Neural progenitor cell (in vitro differentiated cells): ENCODE measurements at regions not wholly inside any gene's neighbourhood (a gene's known extent, or its start where the extent isn't known, plus 50 kb on each side); places are given as distances from the start of the nearest gene placed in this dataset.

Source experiments
- CTCF ChIP-seq: fragments of 200-600 bp; sonication (generic); IDR thresholded peaks from 2 replicates; pipeline ENCODE4 v1.5.1; 2017; ENCODE audit warnings: antibody characterized with exemption, mild to moderate bottlenecking
- EZH2 ChIP-seq: fragments of 200-600 bp; sonication (generic); IDR thresholded peaks from 2 replicates; pipeline ENCODE4 v1.6.1; 2017; ENCODE audit warnings: antibody characterized with exemption, mild to moderate bottlenecking, moderate library complexity
- EZH2phosphoT487 ChIP-seq: fragments of 200-600 bp; sonication (generic); IDR thresholded peaks from 2 replicates; pipeline ENCODE4 v1.6.1; 2017; ENCODE audit warnings: antibody characterized with exemption

DNA sequence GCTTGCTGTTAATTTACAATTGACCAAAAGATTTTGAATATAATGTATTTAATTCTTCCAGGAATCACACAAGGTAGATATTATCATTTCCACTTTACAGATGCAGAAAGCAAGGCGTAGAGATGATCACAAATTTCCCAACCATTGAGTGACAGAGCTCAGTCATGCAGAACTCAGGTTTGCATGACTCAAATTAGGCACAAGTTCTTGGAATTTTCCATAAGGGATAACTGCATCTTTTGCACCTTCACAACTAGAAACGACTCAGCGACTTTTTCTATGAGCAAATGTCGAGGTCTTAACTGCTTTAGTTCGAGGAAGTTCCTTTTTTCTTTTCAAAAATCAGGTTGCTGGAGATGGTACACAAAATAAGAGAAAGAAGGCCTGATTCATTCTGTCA lies 265.5 kb upstream of the PAPPA start:
- TF ChIP-seq EZH2 (no peak), CTCF (no peak), EZH2phosphoT487 (no peak)
